SW 1271 (cell line): ENCODE measurements at regions not wholly inside any gene's neighbourhood (a gene's known extent, or its start where the extent isn't known, plus 50 kb on each side); places are given as distances from the start of the nearest gene placed in this dataset.

Experiments used
- DNase-seq, 2 experiments: peaks; one replicate each; lab custom pipeline; 2025; lab: John Stamatoyannopoulos, UW

- no peak for DNase-seq
These were observed 105.3 kb downstream of the FOXL1 start for GRCh38 chr16:86683441-86684194.

- no peak for DNase-seq
These were observed 106.7 kb downstream of the FOXL1 start for GRCh38 chr16:86685076-86685475.

- DNase-seq, result no peak
These were observed 112.6 kb downstream of the FOXL1 start for GRCh38 chr16:86690970-86691369.

GRCh38 chr16:86692426-86692825, 114.1 kb downstream of the FOXL1 start:
- no peak for DNase-seq

- DNase-seq, result no peak
These were observed 114.7 kb downstream of the FOXL1 start for GRCh38 chr16:86693033-86693432.

GRCh38 chr16:86697715-86698114, 119.4 kb downstream of the FOXL1 start:
- no peak for DNase-seq

- no peak for DNase-seq
These were observed 121.9 kb downstream of the FOXL1 start for GRCh38 chr16:86700046-86700945.

GRCh38 chr16:86701286-86701975, 123.1 kb downstream of the FOXL1 start:
- DNase-seq, result no peak

- DNase-seq, result no peak
These were observed 124.7 kb downstream of the FOXL1 start for GRCh38 chr16:86702824-86703588.

GRCh38 chr16:86704516-86704915, 126.2 kb downstream of the FOXL1 start:
- no peak for DNase-seq

- DNase-seq, result no peak
These were observed 128.4 kb downstream of the FOXL1 start for GRCh38 chr16:86706726-86707125.

- no peak for DNase-seq
These were observed 128.8 kb downstream of the FOXL1 start for GRCh38 chr16:86707171-86707570.

- no peak for DNase-seq
These were observed 129.2 kb downstream of the FOXL1 start for GRCh38 chr16:86707581-86707980.

- DNase-seq, result no peak
These were observed 130.1 kb downstream of the FOXL1 start for GRCh38 chr16:86708431-86708830.

GRCh38 chr16:86709103-86709502, 130.8 kb downstream of the FOXL1 start:
- no peak for DNase-seq

GRCh38 chr16:86709902-86710601, 131.7 kb downstream of the FOXL1 start:
- no peak for DNase-seq

GRCh38 chr16:86710602-86710950, 132.2 kb downstream of the FOXL1 start:
- no peak for DNase-seq

GRCh38 chr16:86712158-86713009, 134.0 kb downstream of the FOXL1 start:
- no peak for DNase-seq

GRCh38 chr16:86713021-86713631, 134.8 kb downstream of the FOXL1 start:
- DNase-seq, result no peak

GRCh38 chr16:86714166-86714565, 135.8 kb downstream of the FOXL1 start:
- no peak for DNase-seq
